ENCODE measurements at regions not wholly inside any gene's neighbourhood (a gene's known extent, or its start where the extent isn't known, plus 50 kb on each side); places are given as distances from the start of the nearest gene placed in this dataset.

DNA sequence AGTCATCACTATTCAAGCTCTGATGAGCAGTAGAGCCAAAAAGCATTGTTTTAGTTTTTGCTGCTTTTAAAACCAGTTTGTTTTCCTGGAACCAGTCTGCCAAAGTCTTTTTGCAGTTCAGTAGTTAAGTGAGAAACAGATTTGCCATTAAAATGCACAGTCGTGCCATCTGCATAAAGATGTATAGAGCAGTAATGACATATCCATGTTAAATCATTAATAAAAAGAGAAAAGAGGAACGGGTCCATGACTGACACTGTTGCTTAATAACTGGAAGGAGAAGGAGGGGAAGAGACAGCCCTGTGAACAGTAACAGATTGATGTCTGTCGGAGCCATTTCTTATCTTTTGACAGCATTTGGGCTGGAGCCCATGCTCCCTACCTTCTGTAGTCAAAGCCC, 704.6 kb downstream of the SATB2 start:
- H3K4me3 ChIP-seq (ENCODE audit: low read depth in 1 of 3, low read length in 3 of 3): no peak overlapping the region
- no peaks in the 10 kb centered on the region for H3K4me1 ChIP-seq (ENCODE audit: control insufficient read depth in 4 of 4, insufficient read depth in 4 of 4, low read length in 3 of 4)
- no peak for DNase-seq (ENCODE audit: low spot score)
- TF ChIP-seq, protein P1, sequence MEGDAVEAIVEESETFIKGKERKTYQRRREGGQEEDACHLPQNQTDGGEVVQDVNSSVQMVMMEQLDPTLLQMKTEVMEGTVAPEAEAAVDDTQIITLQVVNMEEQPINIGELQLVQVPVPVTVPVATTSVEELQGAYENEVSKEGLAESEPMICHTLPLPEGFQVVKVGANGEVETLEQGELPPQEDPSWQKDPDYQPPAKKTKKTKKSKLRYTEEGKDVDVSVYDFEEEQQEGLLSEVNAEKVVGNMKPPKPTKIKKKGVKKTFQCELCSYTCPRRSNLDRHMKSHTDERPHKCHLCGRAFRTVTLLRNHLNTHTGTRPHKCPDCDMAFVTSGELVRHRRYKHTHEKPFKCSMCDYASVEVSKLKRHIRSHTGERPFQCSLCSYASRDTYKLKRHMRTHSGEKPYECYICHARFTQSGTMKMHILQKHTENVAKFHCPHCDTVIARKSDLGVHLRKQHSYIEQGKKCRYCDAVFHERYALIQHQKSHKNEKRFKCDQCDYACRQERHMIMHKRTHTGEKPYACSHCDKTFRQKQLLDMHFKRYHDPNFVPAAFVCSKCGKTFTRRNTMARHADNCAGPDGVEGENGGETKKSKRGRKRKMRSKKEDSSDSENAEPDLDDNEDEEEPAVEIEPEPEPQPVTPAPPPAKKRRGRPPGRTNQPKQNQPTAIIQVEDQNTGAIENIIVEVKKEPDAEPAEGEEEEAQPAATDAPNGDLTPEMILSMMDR (IDR thresholded peaks at IDR 0.05; ENCODE audit: low read depth, low read length, missing input control): no peak
- no peak for TF ChIP-seq HNF4G (IDR thresholded peaks at IDR 0.05)
- TF ChIP-seq YY1 (IDR thresholded peaks at IDR 0.05): no peak
- no peak for TF ChIP-seq JUND (IDR thresholded peaks at IDR 0.05)
- TF ChIP-seq, protein P2, sequence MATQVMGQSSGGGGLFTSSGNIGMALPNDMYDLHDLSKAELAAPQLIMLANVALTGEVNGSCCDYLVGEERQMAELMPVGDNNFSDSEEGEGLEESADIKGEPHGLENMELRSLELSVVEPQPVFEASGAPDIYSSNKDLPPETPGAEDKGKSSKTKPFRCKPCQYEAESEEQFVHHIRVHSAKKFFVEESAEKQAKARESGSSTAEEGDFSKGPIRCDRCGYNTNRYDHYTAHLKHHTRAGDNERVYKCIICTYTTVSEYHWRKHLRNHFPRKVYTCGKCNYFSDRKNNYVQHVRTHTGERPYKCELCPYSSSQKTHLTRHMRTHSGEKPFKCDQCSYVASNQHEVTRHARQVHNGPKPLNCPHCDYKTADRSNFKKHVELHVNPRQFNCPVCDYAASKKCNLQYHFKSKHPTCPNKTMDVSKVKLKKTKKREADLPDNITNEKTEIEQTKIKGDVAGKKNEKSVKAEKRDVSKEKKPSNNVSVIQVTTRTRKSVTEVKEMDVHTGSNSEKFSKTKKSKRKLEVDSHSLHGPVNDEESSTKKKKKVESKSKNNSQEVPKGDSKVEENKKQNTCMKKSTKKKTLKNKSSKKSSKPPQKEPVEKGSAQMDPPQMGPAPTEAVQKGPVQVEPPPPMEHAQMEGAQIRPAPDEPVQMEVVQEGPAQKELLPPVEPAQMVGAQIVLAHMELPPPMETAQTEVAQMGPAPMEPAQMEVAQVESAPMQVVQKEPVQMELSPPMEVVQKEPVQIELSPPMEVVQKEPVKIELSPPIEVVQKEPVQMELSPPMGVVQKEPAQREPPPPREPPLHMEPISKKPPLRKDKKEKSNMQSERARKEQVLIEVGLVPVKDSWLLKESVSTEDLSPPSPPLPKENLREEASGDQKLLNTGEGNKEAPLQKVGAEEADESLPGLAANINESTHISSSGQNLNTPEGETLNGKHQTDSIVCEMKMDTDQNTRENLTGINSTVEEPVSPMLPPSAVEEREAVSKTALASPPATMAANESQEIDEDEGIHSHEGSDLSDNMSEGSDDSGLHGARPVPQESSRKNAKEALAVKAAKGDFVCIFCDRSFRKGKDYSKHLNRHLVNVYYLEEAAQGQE (IDR thresholded peaks at IDR 0.05): no peak
- no peak for TF ChIP-seq RAD21 (IDR thresholded peaks at IDR 0.05)
- TF ChIP-seq FOXA1 (IDR thresholded peaks at IDR 0.05): no peak
- TF ChIP-seq TAF1 (conservative IDR thresholded peaks at IDR 0.05): no peak
- TF ChIP-seq ATF3 (IDR thresholded peaks at IDR 0.05): no peak
- no peak for TF ChIP-seq FOXA2 (IDR thresholded peaks at IDR 0.05)
- no peak for TF ChIP-seq HNF4A (conservative IDR thresholded peaks at IDR 0.05)
- TF ChIP-seq GABPA (IDR thresholded peaks at IDR 0.05 in 1 of 2, conservative IDR thresholded peaks at IDR 0.05 in 1 of 2): no peak
- TF ChIP-seq NR2F2 (IDR thresholded peaks at IDR 0.05): no peak
- H3K9ac ChIP-seq (ENCODE audit: low read depth in 1 of 2, low read length in 2 of 2): no peak overlapping the region
- H3K27ac ChIP-seq (ENCODE audit: low read depth in 1 of 2, low read length in 2 of 2): no peak overlapping the region
- H3K36me3 ChIP-seq (ENCODE audit: control insufficient read depth in 4 of 4, insufficient read depth in 3 of 4, low read depth in 1 of 4, low read length in 3 of 4): no peaks in the 10 kb centered on the region
- WGBS: 47% methylated on average over 3 of the region's 3 CpGs
- H3K27me3 ChIP-seq (ENCODE audit: control insufficient read depth in 4 of 4, insufficient read depth in 4 of 4, low read length in 3 of 4): no peaks in the 10 kb centered on the region
- H3K9me3 ChIP-seq (ENCODE audit: control insufficient read depth in 4 of 4, low read length in 3 of 4): no peaks in the 10 kb centered on the region

DNA sequence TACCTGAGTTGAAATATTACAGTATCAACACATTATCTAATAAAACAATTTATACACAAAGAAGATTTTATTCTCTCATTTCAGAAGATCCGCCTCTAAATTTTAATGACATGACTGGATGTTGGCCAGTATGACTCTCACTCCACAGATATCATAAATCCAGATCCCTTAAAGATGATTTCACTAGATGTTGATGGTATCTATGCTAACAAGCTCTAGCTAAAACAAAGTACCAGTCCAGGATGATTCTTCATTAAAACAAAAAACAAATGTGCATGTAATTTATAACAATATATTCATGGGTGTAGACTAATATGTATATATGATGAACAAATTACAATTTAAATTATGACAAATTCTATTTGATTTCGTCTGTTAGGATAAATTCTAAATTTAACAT, 708.4 kb downstream of the SATB2 start:
- H3K4me3 ChIP-seq (ENCODE audit: low read depth in 1 of 3, low read length in 3 of 3): no peak overlapping the region
- no peak overlapping the region for H3K9ac ChIP-seq (ENCODE audit: low read depth in 1 of 2, low read length in 2 of 2)
- no peaks in the 10 kb centered on the region for H3K9me3 ChIP-seq (ENCODE audit: control insufficient read depth in 4 of 4, low read length in 3 of 4)
- TF ChIP-seq EGR1 (IDR thresholded peaks at IDR 0.05; ENCODE audit: low read depth in 2 of 2) (no peak), GABPA (IDR thresholded peaks at IDR 0.05 in 1 of 2, conservative IDR thresholded peaks at IDR 0.05 in 1 of 2) (no peak), FOXA2 (IDR thresholded peaks at IDR 0.05) (no peak), MAX (IDR thresholded peaks at IDR 0.05) (no peak), HNF4G (IDR thresholded peaks at IDR 0.05) (no peak), NR2F2 (IDR thresholded peaks at IDR 0.05) (no peak), ATF3 (IDR thresholded peaks at IDR 0.05) (no peak), JUND (IDR thresholded peaks at IDR 0.05) (no peak), FOXA1 (IDR thresholded peaks at IDR 0.05) (no peak), SP1 (IDR thresholded peaks at IDR 0.05) (no peak)
- 64% methylated on average over 2 of the region's 2 CpGs for WGBS
- no peaks in the 10 kb centered on the region for H3K4me1 ChIP-seq (ENCODE audit: control insufficient read depth in 4 of 4, insufficient read depth in 4 of 4, low read length in 3 of 4)
- H3K36me3 ChIP-seq (ENCODE audit: control insufficient read depth in 4 of 4, insufficient read depth in 3 of 4, low read depth in 1 of 4, low read length in 3 of 4): no peaks in the 10 kb centered on the region
- no peak for DNase-seq (ENCODE audit: low spot score)
- no peak overlapping the region for H3K27ac ChIP-seq (ENCODE audit: low read depth in 1 of 2, low read length in 2 of 2)
- H3K27me3 ChIP-seq (ENCODE audit: control insufficient read depth in 4 of 4, insufficient read depth in 4 of 4, low read length in 3 of 4): no peaks in the 10 kb centered on the region

All from liver (tissue), 8 donors.